ENCODE measurements at regions not wholly inside any gene's neighbourhood (a gene's known extent, or its start where the extent isn't known, plus 50 kb on each side); places are given as distances from the start of the nearest gene placed in this dataset.

DNA sequence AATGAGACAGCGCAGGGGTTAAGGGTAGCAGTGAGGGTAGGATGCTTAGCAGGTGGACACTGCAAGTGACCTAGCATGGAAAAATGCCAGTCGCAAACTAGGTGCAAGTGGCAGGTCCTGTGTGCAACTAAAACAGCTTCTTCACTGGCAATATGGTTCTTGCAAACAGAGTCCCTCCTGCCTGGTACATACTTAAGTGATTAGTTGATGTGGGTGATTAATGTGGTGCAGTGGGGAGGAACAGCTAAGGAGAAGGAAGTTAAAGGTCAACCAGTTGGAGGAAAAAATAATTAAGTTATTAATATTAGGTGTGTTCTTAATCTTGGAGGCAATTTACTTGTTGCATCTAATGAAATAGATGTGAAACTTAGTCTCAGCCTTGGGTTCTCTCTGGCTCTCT is 121.6 kb upstream of the IGFBP7 start:
- Histone ChIP-seq H3K36me3 (no peaks in the 10 kb centered on the region), H3K9me3 (no peaks in the 10 kb centered on the region), H3K27ac (no peak overlapping the region), H3K27me3 (replicated peaks in 1 of 7) (peaks cover 0 to 5% (median 0%) of the 10 kb centered on the region in 7 donors), H3K4me3 (no peak overlapping the region), H3K4me1 (no peaks in the 10 kb centered on the region)
- WGBS, 5 donors, result 90 to 95% (median 91%) methylated on average over 2 of the region's 2 CpGs
- no peak for DNase-seq
- TF ChIP-seq POLR2A (IDR thresholded peaks at IDR 0.05) (no peak), POLR2AphosphoS5 (IDR thresholded peaks at IDR 0.05) (no peak)
- TF ChIP-seq, protein P1, sequence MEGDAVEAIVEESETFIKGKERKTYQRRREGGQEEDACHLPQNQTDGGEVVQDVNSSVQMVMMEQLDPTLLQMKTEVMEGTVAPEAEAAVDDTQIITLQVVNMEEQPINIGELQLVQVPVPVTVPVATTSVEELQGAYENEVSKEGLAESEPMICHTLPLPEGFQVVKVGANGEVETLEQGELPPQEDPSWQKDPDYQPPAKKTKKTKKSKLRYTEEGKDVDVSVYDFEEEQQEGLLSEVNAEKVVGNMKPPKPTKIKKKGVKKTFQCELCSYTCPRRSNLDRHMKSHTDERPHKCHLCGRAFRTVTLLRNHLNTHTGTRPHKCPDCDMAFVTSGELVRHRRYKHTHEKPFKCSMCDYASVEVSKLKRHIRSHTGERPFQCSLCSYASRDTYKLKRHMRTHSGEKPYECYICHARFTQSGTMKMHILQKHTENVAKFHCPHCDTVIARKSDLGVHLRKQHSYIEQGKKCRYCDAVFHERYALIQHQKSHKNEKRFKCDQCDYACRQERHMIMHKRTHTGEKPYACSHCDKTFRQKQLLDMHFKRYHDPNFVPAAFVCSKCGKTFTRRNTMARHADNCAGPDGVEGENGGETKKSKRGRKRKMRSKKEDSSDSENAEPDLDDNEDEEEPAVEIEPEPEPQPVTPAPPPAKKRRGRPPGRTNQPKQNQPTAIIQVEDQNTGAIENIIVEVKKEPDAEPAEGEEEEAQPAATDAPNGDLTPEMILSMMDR (IDR thresholded peaks at IDR 0.05 in 8 of 11, conservative IDR thresholded peaks at IDR 0.05 in 3 of 11), result no peak
- intact Hi-C loops (cut with DNase I; ENCODE audit: low total_unique reads), result no loop called here

DNA sequence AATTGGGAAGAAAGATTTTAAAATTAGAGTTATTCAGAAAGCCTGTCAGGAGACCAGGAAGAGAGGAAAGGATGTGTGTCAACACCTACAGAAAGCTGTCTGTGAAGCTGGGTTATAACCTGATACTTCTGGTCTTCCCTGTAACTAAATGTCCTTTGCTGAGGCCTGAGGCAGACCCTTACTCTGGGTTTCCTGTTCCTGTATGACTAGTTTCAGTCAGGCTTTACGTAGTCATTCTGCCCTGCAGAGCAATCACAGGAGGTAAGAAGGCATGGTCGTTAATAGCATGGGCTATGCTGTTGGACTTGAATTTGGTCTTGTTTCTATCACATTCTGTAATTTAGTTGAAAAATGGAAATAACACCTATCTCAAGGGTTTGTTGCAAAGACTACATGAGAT is 110.5 kb upstream of the IGFBP7 start:
- H3K27me3 ChIP-seq (replicated peaks in 1 of 7), result no peaks in the 10 kb centered on the region
- H3K4me3 ChIP-seq, result no peak overlapping the region
- intact Hi-C loops (cut with DNase I; ENCODE audit: low total_unique reads), result no loop called here
- 44 to 68% (median 56%) methylated on average over 2 of the region's 2 CpGs for WGBS, 5 donors
- H3K9me3 ChIP-seq, result peaks cover 0 to 6% (median 0%) of the 10 kb centered on the region in 8 donors
- no peak overlapping the region for H3K27ac ChIP-seq
- DNase-seq, result no peak
- no peaks in the 10 kb centered on the region for H3K36me3 ChIP-seq
- TF ChIP-seq POLR2A (IDR thresholded peaks at IDR 0.05), result no peak
- TF ChIP-seq, protein P1 (IDR thresholded peaks at IDR 0.05 in 8 of 11, conservative IDR thresholded peaks at IDR 0.05 in 3 of 11), result no peak
- TF ChIP-seq POLR2AphosphoS5 (IDR thresholded peaks at IDR 0.05), result no peak
- H3K4me1 ChIP-seq, result no peaks in the 10 kb centered on the region

DNA sequence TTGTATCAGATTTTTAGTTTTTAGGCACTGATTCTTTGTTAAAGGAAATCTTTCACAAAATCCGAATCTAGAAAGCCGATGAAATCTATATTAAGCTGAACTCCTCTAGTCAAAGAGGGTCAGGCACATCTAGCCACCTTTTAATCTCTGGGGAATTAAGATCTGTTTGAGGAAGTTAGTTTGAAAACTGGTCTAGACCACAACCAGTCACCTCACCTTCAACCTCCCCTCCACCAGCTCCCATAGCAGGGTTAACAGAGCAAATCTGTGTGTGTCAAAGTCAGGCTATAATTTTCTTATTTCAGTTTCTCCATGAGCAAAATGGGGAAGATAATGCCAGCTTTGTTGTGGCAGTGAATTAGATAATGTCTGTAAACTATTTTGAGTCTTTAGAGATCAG is 110.0 kb upstream of the IGFBP7 start:
- Histone ChIP-seq H3K4me1 (no peaks in the 10 kb centered on the region), H3K9me3 (peaks cover 0 to 6% (median 0%) of the 10 kb centered on the region in 8 donors), H3K27me3 (replicated peaks in 1 of 7) (no peaks in the 10 kb centered on the region), H3K27ac (no peak overlapping the region), H3K4me3 (no peak overlapping the region), H3K36me3 (no peaks in the 10 kb centered on the region)
- TF ChIP-seq POLR2A (IDR thresholded peaks at IDR 0.05) (no peak), POLR2AphosphoS5 (IDR thresholded peaks at IDR 0.05) (no peak)
- TF ChIP-seq, protein P1 (IDR thresholded peaks at IDR 0.05 in 8 of 11, conservative IDR thresholded peaks at IDR 0.05 in 3 of 11), result no peak
- WGBS, 5 donors, result 85 to 95% (median 91%) methylated on average over 2 of the region's 2 CpGs
- no peak for DNase-seq
- intact Hi-C loops (cut with DNase I; ENCODE audit: low total_unique reads), result no loop called here

DNA sequence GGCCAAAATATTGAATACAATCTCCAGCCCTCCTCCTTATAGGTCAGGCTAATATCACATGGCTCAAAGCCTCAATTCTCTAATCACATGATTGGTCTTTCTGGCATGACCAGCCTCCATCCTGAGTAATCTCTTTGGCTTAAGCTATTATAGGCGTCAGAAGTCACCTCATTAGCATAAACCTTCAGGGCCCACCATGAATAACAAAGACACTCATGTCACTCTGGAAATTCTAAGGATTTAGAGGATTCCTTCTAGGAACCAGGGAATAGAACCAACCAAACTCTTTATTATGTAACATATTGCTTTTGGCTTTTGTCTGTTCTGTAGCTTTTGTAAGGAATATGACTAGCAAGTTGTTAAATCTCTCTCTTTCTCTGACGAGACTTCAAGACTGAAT is 109.2 kb upstream of the IGFBP7 start:
- TF ChIP-seq, protein P1 (IDR thresholded peaks at IDR 0.05 in 8 of 11, conservative IDR thresholded peaks at IDR 0.05 in 3 of 11), result no peak
- TF ChIP-seq POLR2AphosphoS5 (IDR thresholded peaks at IDR 0.05) (no peak), POLR2A (IDR thresholded peaks at IDR 0.05) (no peak)
- H3K9me3 ChIP-seq, result peaks cover 0 to 6% (median 0%) of the 10 kb centered on the region in 8 donors
- no peak overlapping the region for H3K27ac ChIP-seq
- no peaks in the 10 kb centered on the region for H3K36me3 ChIP-seq
- no peak for DNase-seq
- 78 to 87% (median 83%) methylated on average over 2 of the region's 2 CpGs for WGBS, 5 donors
- intact Hi-C loops (cut with DNase I; ENCODE audit: low total_unique reads), result no loop called here
- H3K4me1 ChIP-seq, result no peaks in the 10 kb centered on the region
- H3K4me3 ChIP-seq, result no peak overlapping the region
- no peaks in the 10 kb centered on the region for H3K27me3 ChIP-seq (replicated peaks in 1 of 7)

All from spleen (tissue), 11 donors.